OCI-LY7 (cell line): ENCODE measurements at regions not wholly inside any gene's neighbourhood (a gene's known extent, or its start where the extent isn't known, plus 50 kb on each side); places are given as distances from the start of the nearest gene placed in this dataset.

Experiments used
- BruUV-seq: library from RNA; stranded (reverse); fragments of 400-500 nt; replicated peaks from 2 replicates; lab custom pipeline; 2021; lab: Mats Ljungman, UMichigan
- CTCF ChIA-PET: fragments of 300-600 bp; sonication (Branson Sonifier 250); formaldehyde crosslinking; loops from one replicate; lab custom pipeline; 2022; ENCODE audit warnings: antibody characterized with exemption; ENCODE audit not compliant: unreplicated experiment; lab: Charles Lee
- POLR2A ChIA-PET: fragments of 300-600 bp; sonication (Branson Sonifier 250); formaldehyde crosslinking; loops from one replicate; lab custom pipeline; 2022; ENCODE audit warnings: antibody characterized with exemption; lab: Charles Lee
- DNase-seq: peaks from one replicate; pipeline ENCODE4 v3.0.0-alpha.2; 2015; ENCODE audit warnings: low spot score
- H2AFZ ChIP-seq: fragments of 200-600 bp; sonication (generic), shearing (Covaris generic); 2 replicates; pipeline ENCODE4 v1.6.1; 2014; ENCODE audit warnings: mild to moderate bottlenecking, antibody characterized with exemption, low read length, moderate library complexity
- H3K27ac ChIP-seq: fragments of 200-600 bp; sonication (generic); 2 replicates; pipeline ENCODE4 v1.5.1; 2014; ENCODE audit warnings: mixed run types, low read depth, mild to moderate bottlenecking, moderate library complexity, low read length, inconsistent platforms; ENCODE audit not compliant: poor library complexity, severe bottlenecking
- H3K36me3 ChIP-seq: fragments of 200-600 bp; sonication (generic); 2 replicates; pipeline ENCODE4 v1.6.1; 2014; ENCODE audit warnings: mild to moderate bottlenecking, antibody characterized with exemption, low read length, moderate library complexity, mixed read lengths; ENCODE audit not compliant: insufficient read depth
- H3K4me1 ChIP-seq: fragments of 200-600 bp; sonication (generic); 2 replicates; pipeline ENCODE4 v1.5.1; 2014; ENCODE audit warnings: mild to moderate bottlenecking, low read length; ENCODE audit not compliant: insufficient read depth, poor library complexity, severe bottlenecking
- H3K4me2 ChIP-seq: fragments of 200-600 bp; sonication (generic); 2 replicates; pipeline ENCODE4 v1.6.1; 2014; ENCODE audit warnings: mild to moderate bottlenecking, low read length
- H3K4me3 ChIP-seq: fragments of 200-600 bp; sonication (generic); 2 replicates; pipeline ENCODE4 v1.5.1; 2014; ENCODE audit warnings: mild to moderate bottlenecking, low read depth, low read length; ENCODE audit not compliant: poor library complexity, severe bottlenecking
- H3K79me2 ChIP-seq: fragments of 200-600 bp; sonication (generic); 2 replicates; pipeline ENCODE4 v1.6.1; 2016; ENCODE audit warnings: low read depth, mild to moderate bottlenecking, low read length, moderate library complexity, mixed read lengths; ENCODE audit not compliant: insufficient read depth
- H3K9me2 ChIP-seq: fragments of 200-600 bp; sonication (generic); 2 replicates; pipeline ENCODE4 v1.6.1; 2016; ENCODE audit warnings: mild to moderate bottlenecking, low read length, mixed read lengths; ENCODE audit not compliant: insufficient read depth
- H3K9me3 ChIP-seq: fragments of 200-600 bp; sonication (generic); 2 replicates; pipeline ENCODE4 v1.6.1; 2014; ENCODE audit warnings: mild to moderate bottlenecking, mixed run types, low read length, mixed read lengths
- H4K20me1 ChIP-seq: fragments of 200-600 bp; sonication (generic); 2 replicates; pipeline ENCODE4 v1.6.1; 2014; ENCODE audit warnings: mild to moderate bottlenecking, antibody characterized with exemption, low read length, moderate library complexity, mixed read lengths; ENCODE audit not compliant: insufficient read depth
- CTCF ChIP-seq: fragments of 200-600 bp; sonication (generic); conservative IDR thresholded peaks from 2 replicates; pipeline ENCODE4 v1.5.1; 2014; ENCODE audit warnings: mild to moderate bottlenecking, antibody characterized with exemption, low read length, moderate library complexity, mixed read lengths
- EZH2phosphoT487 ChIP-seq: fragments of 200-600 bp; sonication (generic); IDR thresholded peaks from 2 replicates; pipeline ENCODE4 v1.6.1; 2018; ENCODE audit warnings: low read depth, borderline replicate concordance, mild to moderate bottlenecking, mixed run types, antibody characterized with exemption, low read length, moderate library complexity, mixed read lengths
- intact Hi-C: fragments of 100-400 bp; cut with micrococcal nuclease; formaldehyde crosslinking; loops from one replicate; pipeline ENCODE4 v1.10.0; 2022; ENCODE audit not compliant: unreplicated experiment

- no peak overlapping the region for H3K4me3 ChIP-seq
- no peak overlapping the region for H3K27ac ChIP-seq
- TF ChIP-seq CTCF (no peak), EZH2phosphoT487 (no peak)
- H4K20me1 ChIP-seq = no peaks in the 10 kb centered on the region
- no peaks in the 10 kb centered on the region for H3K9me2 ChIP-seq
- intact Hi-C loops = no loop called here
- H3K9me3 ChIP-seq = no peaks in the 10 kb centered on the region
- ChIA-PET CTCF (no interaction called here), POLR2A (no interaction called here)
- no TSS peak for BruUV-seq
- H3K4me2 ChIP-seq = no peak overlapping the region
- H3K36me3 ChIP-seq = no peaks in the 10 kb centered on the region
- H3K4me1 ChIP-seq = no peaks in the 10 kb centered on the region
- H3K79me2 ChIP-seq = no peaks in the 10 kb centered on the region
- H2AFZ ChIP-seq = no peak overlapping the region
- no peak for DNase-seq
Observed at GRCh38 chr11:106249617-106250239, 172.3 kb downstream of the AASDHPPT start.

DNA sequence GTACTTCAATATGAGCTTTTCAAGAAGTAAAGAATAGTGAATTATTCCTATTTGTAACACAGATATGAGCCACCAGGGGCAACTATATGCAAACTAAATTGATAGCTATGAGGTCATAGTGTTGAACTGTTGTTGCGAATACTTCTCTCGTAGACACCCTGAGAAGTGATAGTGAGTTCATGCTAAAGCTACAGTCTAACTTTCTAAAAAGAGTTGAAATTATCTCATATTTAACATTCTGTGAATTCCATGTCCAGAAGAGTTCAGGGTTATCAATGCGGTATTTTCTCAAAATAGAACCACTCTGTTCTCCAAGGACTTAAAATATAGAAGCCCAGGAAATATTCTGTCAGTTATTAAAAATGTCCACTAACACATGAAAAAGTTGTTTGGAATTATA lies 185.4 kb downstream of the AASDHPPT start:
- intact Hi-C loops = no loop called here
- Histone ChIP-seq H2AFZ (no peak overlapping the region), H3K79me2 (no peaks in the 10 kb centered on the region), H3K9me2 (no peaks in the 10 kb centered on the region), H3K27ac (no peak overlapping the region), H3K4me1 (no peaks in the 10 kb centered on the region), H4K20me1 (no peaks in the 10 kb centered on the region), H3K9me3 (no peaks in the 10 kb centered on the region), H3K4me2 (no peak overlapping the region), H3K4me3 (no peak overlapping the region), H3K36me3 (no peaks in the 10 kb centered on the region)
- TF ChIP-seq CTCF (no peak), EZH2phosphoT487 (no peak)
- no peak for DNase-seq
- POLR2A ChIA-PET = interaction anchor here (0.7 kb wide), 1 partner anchor 731 kb away, joined by 3 read pairs; no protein-coding TSS in a partner anchor
- CTCF ChIA-PET = no interaction called here
- BruUV-seq = no TSS peak

GRCh38 chr11:106263527-106263926 lies 186.1 kb downstream of the AASDHPPT start:
- H3K27ac ChIP-seq = no peak overlapping the region
- no peaks in the 10 kb centered on the region for H3K9me3 ChIP-seq
- no peaks in the 10 kb centered on the region for H4K20me1 ChIP-seq
- no TSS peak for BruUV-seq
- TF ChIP-seq CTCF = no peak
- no peak for TF ChIP-seq EZH2phosphoT487
- DNase-seq = no peak
- ChIA-PET POLR2A (no interaction called here), CTCF (no interaction called here)
- no peaks in the 10 kb centered on the region for H3K79me2 ChIP-seq
- H3K4me2 ChIP-seq = no peak overlapping the region
- H2AFZ ChIP-seq = no peak overlapping the region
- H3K4me1 ChIP-seq = no peaks in the 10 kb centered on the region
- no peaks in the 10 kb centered on the region for H3K36me3 ChIP-seq
- intact Hi-C loops = no loop called here
- no peaks in the 10 kb centered on the region for H3K9me2 ChIP-seq
- H3K4me3 ChIP-seq = no peak overlapping the region
